Left ventricle myocardium inferior (tissue), 1 donor: ENCODE measurements at regions not wholly inside any gene's neighbourhood (a gene's known extent, or its start where the extent isn't known, plus 50 kb on each side); places are given as distances from the start of the nearest gene placed in this dataset.
"Not testable (repeated sequence)": the region's sequence is repeated elsewhere in the genome, so short reads cannot be mapped to it uniquely, and the experiment has no call there.

Source experiments
- DNase-seq: peaks from one replicate; pipeline ENCODE4 v3.0.0-alpha.2; 2020
- H3K27ac ChIP-seq: fragments of 200-600 bp; replicated peaks from 2 replicates; pipeline ENCODE4 v1.8.0; 2021
- H3K27me3 ChIP-seq: fragments of 200-600 bp; 2 replicates; pipeline ENCODE4 v1.8.0; 2021; ENCODE audit warnings: low read depth
- H3K36me3 ChIP-seq: fragments of 200-600 bp; 2 replicates; pipeline ENCODE4 v1.8.0; 2021
- H3K4me1 ChIP-seq: fragments of 200-600 bp; 2 replicates; pipeline ENCODE4 v1.8.0; 2021
- H3K4me3 ChIP-seq: fragments of 200-600 bp; 2 replicates; pipeline ENCODE4 v1.8.0; 2021; ENCODE audit warnings: mild to moderate bottlenecking, moderate library complexity
- H3K9me3 ChIP-seq: fragments of 200-600 bp; replicated peaks from 2 replicates; pipeline ENCODE4 v1.8.0; 2021
- CTCF ChIP-seq: fragments of 200-600 bp; IDR thresholded peaks from 2 replicates; pipeline ENCODE4 v1.8.0; 2021; ENCODE audit warnings: antibody characterized with exemption, mild to moderate bottlenecking, borderline replicate concordance
- intact Hi-C: fragments of 100-400 bp; cut with micrococcal nuclease; formaldehyde crosslinking; loops from one replicate; pipeline ENCODE4 v1.11.0; 2022
- donor health status: DM: no; HTN: yes; CAD: no; lungs with severe emphysema.

- intact Hi-C loops: no loop called here
- H3K27ac ChIP-seq: no peak overlapping the region
- H3K9me3 ChIP-seq: peaks cover 15% of the 10 kb centered on the region
- no peak for TF ChIP-seq CTCF
- no peaks in the 10 kb centered on the region for H3K36me3 ChIP-seq
- DNase-seq: no peak
- no peaks in the 10 kb centered on the region for H3K27me3 ChIP-seq
- no peak overlapping the region for H3K4me3 ChIP-seq
- H3K4me1 ChIP-seq: no peaks in the 10 kb centered on the region
Observed at GRCh38 chr10:52368725-52369124, 54.6 kb downstream of the DKK1 start.

- H3K36me3 ChIP-seq, DNase-seq, H3K4me3 ChIP-seq, H3K4me1 ChIP-seq, intact Hi-C loops, H3K27ac ChIP-seq, H3K27me3 ChIP-seq: not testable (repeated sequence)
- H3K9me3 ChIP-seq: peaks cover 23% of the 10 kb centered on the region
Observed at GRCh38 chr10:52374207-52374606, 60.1 kb downstream of the DKK1 start.

GRCh38 chr10:52376694-52377354, 62.7 kb downstream of the DKK1 start:
- peaks cover 8% of the 10 kb centered on the region for H3K27me3 ChIP-seq
- no peak for TF ChIP-seq CTCF
- H3K9me3 ChIP-seq: peaks cover 15% of the 10 kb centered on the region
- H3K27ac ChIP-seq: no peak overlapping the region
- H3K4me1 ChIP-seq: no peaks in the 10 kb centered on the region
- intact Hi-C loops: no loop called here
- no peak for DNase-seq
- no peak overlapping the region for H3K4me3 ChIP-seq
- no peaks in the 10 kb centered on the region for H3K36me3 ChIP-seq

GRCh38 chr10:52378124-52378523, 64.0 kb downstream of the DKK1 start:
- Histone ChIP-seq H3K4me1 (no peaks in the 10 kb centered on the region), H3K36me3 (no peaks in the 10 kb centered on the region), H3K27me3 (peaks cover 8% of the 10 kb centered on the region), H3K9me3 (peaks cover 15% of the 10 kb centered on the region), H3K4me3 (no peak overlapping the region), H3K27ac (no peak overlapping the region)
- no peak for DNase-seq
- intact Hi-C loops: no loop called here
- no peak for TF ChIP-seq CTCF

GRCh38 chr10:52379287-52379686, 65.2 kb downstream of the DKK1 start:
- Histone ChIP-seq H3K27ac (no peak overlapping the region), H3K27me3 (peaks cover 7% of the 10 kb centered on the region), H3K4me1 (no peaks in the 10 kb centered on the region), H3K9me3 (peaks cover 6% of the 10 kb centered on the region), H3K36me3 (no peaks in the 10 kb centered on the region), H3K4me3 (no peak overlapping the region)
- TF ChIP-seq CTCF: no peak
- intact Hi-C loops: no loop called here
- DNase-seq: no peak

- no peak overlapping the region for H3K4me3 ChIP-seq
- no peak overlapping the region for H3K27ac ChIP-seq
- H3K27me3 ChIP-seq: no peaks in the 10 kb centered on the region
- H3K4me1 ChIP-seq: no peaks in the 10 kb centered on the region
- H3K36me3 ChIP-seq: no peaks in the 10 kb centered on the region
- DNase-seq: no peak
- intact Hi-C loops: no loop called here
- no peak for TF ChIP-seq CTCF
- no peaks in the 10 kb centered on the region for H3K9me3 ChIP-seq
Observed at GRCh38 chr10:52383088-52383487, 69.0 kb downstream of the DKK1 start.
